HCT116 (cell line): ENCODE measurements at regions not wholly inside any gene's neighbourhood (a gene's known extent, or its start where the extent isn't known, plus 50 kb on each side); places are given as distances from the start of the nearest gene placed in this dataset.

Experiments
- ATAC-seq: fragments of 200-7000 bp; cut with Tn5 transposase; 2 replicates; pipeline ENCODE4 v1.9.1; 2020; ENCODE audit warnings: mild to moderate bottlenecking, moderate library complexity
- BruUV-seq: library from RNA; stranded (reverse); fragments of 400-500 nt; replicated peaks from 2 replicates; lab custom pipeline; 2021; lab: Mats Ljungman, UMichigan
- CTCF ChIA-PET: fragments of 300-600 bp; sonication (Branson Sonifier 250); formaldehyde crosslinking; loops from one replicate; lab custom pipeline; 2021; ENCODE audit warnings: antibody characterized with exemption; lab: Charles Lee
- POLR2A ChIA-PET: fragments of 300-600, 350-600 bp; sonication (Branson Sonifier 250); formaldehyde crosslinking; loops from one replicate; lab custom pipeline; 2021; ENCODE audit warnings: antibody characterized with exemption; lab: Charles Lee
- RAD21 ChIA-PET, 2 experiments: fragments of 300-600 bp; sonication (Branson Sonifier 250); formaldehyde crosslinking; loops; one replicate each; lab custom pipeline; 2023; ENCODE audit warnings: low total read pairs in 2 of 2; ENCODE audit not compliant: uncharacterized antibody in 2 of 2, unreplicated experiment in 2 of 2, low non-redundant PET in 1 of 2; lab: Charles Lee
- DNase-seq: peaks from one replicate; pipeline ENCODE4 v3.0.0-alpha.2; 2010; ENCODE audit warnings: low read depth, low spot score
- H2AFZ ChIP-seq: fragments of 200-600 bp; shearing (Covaris generic), sonication (generic); 2 replicates; pipeline ENCODE4 v1.6.1; 2017; ENCODE audit warnings: low read depth, mixed run types, mixed read lengths, antibody characterized with exemption, low read length; ENCODE audit not compliant: poor library complexity, severe bottlenecking
- H3K27ac ChIP-seq: 2 replicates; pipeline ENCODE4 v1.5.1; 2012; ENCODE audit warnings: low read depth, low read length
- H3K27me3 ChIP-seq: fragments of 200-600 bp; sonication (generic); 2 replicates; pipeline ENCODE4 v1.6.1; 2016; ENCODE audit warnings: mixed run types, low read length, mixed read lengths; ENCODE audit not compliant: insufficient read depth
- H3K36me3 ChIP-seq, 2 experiments: fragments of 200-500 bp in 1 of 2; fragments of 200-600 bp in 1 of 2; sonication (Bioruptor generic) in 1 of 2; sonication (generic) in 1 of 2; 2 replicates each; pipeline versions ENCODE4 v1.5.1 to v1.6.1; 2014 to 2016; ENCODE audit warnings: low read length in 2 of 2, inconsistent platforms in 1 of 2, mixed read lengths in 1 of 2, mixed run types in 1 of 2; ENCODE audit not compliant: insufficient read depth in 2 of 2, control insufficient read depth in 1 of 2
- H3K4me1 ChIP-seq, 2 experiments: fragments of 200-600 bp in 1 of 2; sonication (generic) in 1 of 2; 2 replicates each; pipeline versions ENCODE4 v1.5.1 to v1.6.1; 2012 to 2017; ENCODE audit warnings: low read length in 2 of 2, inconsistent platforms in 1 of 2, mild to moderate bottlenecking in 1 of 2, mixed read lengths in 1 of 2, mixed run types in 1 of 2, moderate library complexity in 1 of 2; ENCODE audit not compliant: insufficient read depth in 2 of 2, control insufficient read depth in 1 of 2
- H3K4me2 ChIP-seq: fragments of 200-600 bp; sonication (generic); 2 replicates; pipeline ENCODE4 v1.6.1; 2017; ENCODE audit warnings: mixed run types, low read length, mixed read lengths
- H3K4me3 ChIP-seq, 2 experiments: fragments of 200-600 bp in 1 of 2; sonication (generic) in 1 of 2; replicated peaks in 1 of 2; 2 replicates each; pipeline ENCODE4 v1.5.1; 2011 to 2016; ENCODE audit warnings: low read length in 2 of 2, control low read depth in 1 of 2, low read depth in 1 of 2, mild to moderate bottlenecking in 1 of 2, mixed read lengths in 1 of 2, mixed run types in 1 of 2
- H3K79me2 ChIP-seq: fragments of 200-600 bp; sonication (generic); 2 replicates; pipeline ENCODE4 v1.6.1; 2017; ENCODE audit warnings: mild to moderate bottlenecking, mixed run types, low read length, moderate library complexity, mixed read lengths; ENCODE audit not compliant: insufficient read depth
- H3K9ac ChIP-seq: fragments of 200-600 bp; sonication (generic); 2 replicates; pipeline ENCODE4 v1.6.1; 2016; ENCODE audit warnings: low read length, mixed read lengths
- H3K9me2 ChIP-seq: fragments of 200-600 bp; sonication (generic), shearing (Covaris generic); 2 replicates; pipeline ENCODE4 v1.6.1; 2017; ENCODE audit warnings: mixed run types, mild to moderate bottlenecking, moderate library complexity; ENCODE audit not compliant: insufficient read depth
- H3K9me3 ChIP-seq, 2 experiments: fragments of 200-500 bp in 1 of 2; fragments of 200-600 bp in 1 of 2; sonication (Bioruptor generic) in 1 of 2; sonication (generic) in 1 of 2; 2 replicates each; pipeline ENCODE4 v1.6.1; 2014 to 2017; ENCODE audit warnings: low read length in 2 of 2, mixed read lengths in 2 of 2, inconsistent platforms in 1 of 2, low read depth in 1 of 2, mild to moderate bottlenecking in 1 of 2, mixed run types in 1 of 2, moderate library complexity in 1 of 2; ENCODE audit not compliant: control insufficient read depth in 1 of 2, insufficient read depth in 1 of 2
- H4K20me1 ChIP-seq: fragments of 200-600 bp; sonication (generic), shearing (Covaris generic); 2 replicates; pipeline ENCODE4 v1.6.1; 2017; ENCODE audit warnings: mixed run types, mild to moderate bottlenecking, moderate library complexity; ENCODE audit not compliant: insufficient read depth
- ATF3 ChIP-seq: IDR thresholded peaks from 2 replicates; pipeline ENCODE4 v1.6.1; 2012
- CBX3 ChIP-seq: IDR thresholded peaks from 2 replicates; pipeline ENCODE4 v1.6.1; 2012; ENCODE audit warnings: low read depth
- CTCF ChIP-seq, 3 experiments: fragments of 200-600 bp in 1 of 3; sonication (generic) in 1 of 3; IDR thresholded peaks in 2 of 3; conservative IDR thresholded peaks in 1 of 3; 2 replicates each; pipeline ENCODE4 v1.5.1; 2012 to 2017; ENCODE audit warnings: low read depth in 2 of 3, low read length in 2 of 3, antibody characterized with exemption in 1 of 3, borderline replicate concordance in 1 of 3, control low read depth in 1 of 3, mild to moderate bottlenecking in 1 of 3, mixed read lengths in 1 of 3, mixed run types in 1 of 3, moderate library complexity in 1 of 3; ENCODE audit not compliant: insufficient read depth in 1 of 3
- EGR1 ChIP-seq: IDR thresholded peaks from 2 replicates; pipeline ENCODE4 v1.6.1; 2012; ENCODE audit warnings: low read depth
- ELF1 ChIP-seq: IDR thresholded peaks from 2 replicates; pipeline ENCODE4 v1.6.1; 2012; ENCODE audit warnings: low read depth, borderline replicate concordance
- JUND ChIP-seq: IDR thresholded peaks from 2 replicates; pipeline ENCODE4 v1.6.1; 2012
- POLR2A ChIP-seq: IDR thresholded peaks from 2 replicates; pipeline ENCODE4 v1.7.0; 2011; ENCODE audit warnings: borderline replicate concordance; ENCODE audit not compliant: insufficient read depth, insufficient read length; ENCODE audit errors: extremely low read depth
- RAD21 ChIP-seq: IDR thresholded peaks from 2 replicates; pipeline ENCODE4 v1.6.1; 2012; ENCODE audit warnings: low read depth, mild to moderate bottlenecking
- REST ChIP-seq: IDR thresholded peaks from 2 replicates; pipeline ENCODE4 v1.6.1; 2012; ENCODE audit warnings: low read depth
- SP1 ChIP-seq: IDR thresholded peaks from 2 replicates; pipeline ENCODE4 v1.6.1; 2012; ENCODE audit warnings: low read depth
- ZBTB33 ChIP-seq: IDR thresholded peaks from 2 replicates; pipeline ENCODE4 v1.6.1; 2011; ENCODE audit warnings: mild to moderate bottlenecking, low read length, moderate library complexity; ENCODE audit not compliant: insufficient replicate concordance; ENCODE audit errors: extremely low read depth
- intact Hi-C: fragments of 100-400 bp; cut with micrococcal nuclease; formaldehyde crosslinking; loops from 2 replicates; pipeline ENCODE4 v1.10.0; 2022

- TF ChIP-seq RAD21, result no peak
- TF ChIP-seq JUND, result no peak
- TF ChIP-seq SP1, result no peak
- no peak for TF ChIP-seq CBX3
- no peak for TF ChIP-seq CTCF (IDR thresholded peaks at IDR 0.05 in 2 of 3, conservative IDR thresholded peaks at IDR 0.05 in 1 of 3; ENCODE audit: borderline replicate concordance in 1 of 3, insufficient read depth in 1 of 3, low read depth in 2 of 3, low read length in 2 of 3)
- TF ChIP-seq ELF1, result no peak
- TF ChIP-seq POLR2A, result no peak
- TF ChIP-seq ZBTB33, result no peak
- TF ChIP-seq ATF3, result no peak
- TF ChIP-seq EGR1, result no peak
- TF ChIP-seq REST, result no peak
- Histone ChIP-seq H4K20me1 (no peaks in the 10 kb centered on the region), H3K9ac (no peak overlapping the region), H3K27ac (no peak overlapping the region), H3K4me1 (no peaks in the 10 kb centered on the region), H3K79me2 (no peaks in the 10 kb centered on the region), H3K27me3 (no peaks in the 10 kb centered on the region), H3K36me3 (no peaks in the 10 kb centered on the region), H3K4me2 (no peak overlapping the region), H2AFZ (no peak overlapping the region), H3K9me3 (no peaks in the 10 kb centered on the region), H3K4me3 (no peak overlapping the region), H3K9me2 (peaks cover 6% of the 10 kb centered on the region)
- intact Hi-C loops, result no loop called here
- ChIA-PET POLR2A (no interaction called here), CTCF (no interaction called here), RAD21 (no interaction called here)
- no peak for ATAC-seq
- DNase-seq, result no peak
- no TSS peak for BruUV-seq
These were observed 275.9 kb downstream of the MREG start for GRCh38 chr2:215737477-215737876.
